Daoy (cell line): ENCODE measurements at regions not wholly inside any gene's neighbourhood (a gene's known extent, or its start where the extent isn't known, plus 50 kb on each side); places are given as distances from the start of the nearest gene placed in this dataset.
"Not testable (repeated sequence)": the region's sequence is repeated elsewhere in the genome, so short reads cannot be mapped to it uniquely, and the experiment has no call there.

Source experiments
- DNase-seq: peaks from one replicate; pipeline ENCODE4 v3.0.0-alpha.2; 2015; ENCODE audit warnings: low read depth

GRCh38 chr6:12614456-12614855, 102.1 kb upstream of the PHACTR1 start:
- DNase-seq = no peak

GRCh38 chr6:12618296-12618695, 98.3 kb upstream of the PHACTR1 start:
- no peak for DNase-seq

GRCh38 chr6:12621754-12622153, 94.8 kb upstream of the PHACTR1 start:
- DNase-seq = no peak

GRCh38 chr6:12622566-12622965, 94.0 kb upstream of the PHACTR1 start:
- DNase-seq = no peak

GRCh38 chr6:12624142-12624837, 92.3 kb upstream of the PHACTR1 start:
- DNase-seq = no peak

GRCh38 chr6:12627053-12627452, 89.5 kb upstream of the PHACTR1 start:
- DNase-seq = no peak

GRCh38 chr6:12628327-12628726, 88.2 kb upstream of the PHACTR1 start:
- no peak for DNase-seq

GRCh38 chr6:12633746-12634145, 82.8 kb upstream of the PHACTR1 start:
- not testable (repeated sequence) for DNase-seq

GRCh38 chr6:12635375-12635774, 81.2 kb upstream of the PHACTR1 start:
- DNase-seq = no peak

- no peak for DNase-seq
Observed at GRCh38 chr6:12635813-12636212, 80.8 kb upstream of the PHACTR1 start.

- no peak for DNase-seq
Observed at GRCh38 chr6:12636336-12636735, 80.2 kb upstream of the PHACTR1 start.

- peak; percentile 88 for DNase-seq
Observed at GRCh38 chr6:12637960-12638641, 78.5 kb upstream of the PHACTR1 start.

- no peak for DNase-seq
Observed at GRCh38 chr6:12640438-12640837, 76.1 kb upstream of the PHACTR1 start.

GRCh38 chr6:12641785-12642184, 74.8 kb upstream of the PHACTR1 start:
- DNase-seq = not testable (repeated sequence)

- no peak for DNase-seq
Observed at GRCh38 chr6:12645941-12646340, 70.6 kb upstream of the PHACTR1 start.

- no peak for DNase-seq
Observed at GRCh38 chr6:12648171-12648570, 68.4 kb upstream of the PHACTR1 start.

GRCh38 chr6:12649325-12649724, 67.2 kb upstream of the PHACTR1 start:
- no peak for DNase-seq

GRCh38 chr6:12653486-12653885, 63.1 kb upstream of the PHACTR1 start:
- no peak for DNase-seq

GRCh38 chr6:12654107-12654506, 62.5 kb upstream of the PHACTR1 start:
- DNase-seq = no peak

- DNase-seq = no peak
Observed at GRCh38 chr6:12654514-12654913, 62.1 kb upstream of the PHACTR1 start.

GRCh38 chr6:12656906-12657305, 59.7 kb upstream of the PHACTR1 start:
- no peak for DNase-seq

- DNase-seq = no peak
Observed at GRCh38 chr6:12657884-12658283, 58.7 kb upstream of the PHACTR1 start.

- DNase-seq = no peak
Observed at GRCh38 chr6:12661432-12662089, 55.0 kb upstream of the PHACTR1 start.
